H9 (cell line): ENCODE measurements at regions not wholly inside any gene's neighbourhood (a gene's known extent, or its start where the extent isn't known, plus 50 kb on each side); places are given as distances from the start of the nearest gene placed in this dataset.
"Not testable (repeated sequence)": the region's sequence is repeated elsewhere in the genome, so short reads cannot be mapped to it uniquely, and the experiment has no call there.

Experiments used
- DNase-seq: peaks from one replicate; pipeline ENCODE4 v3.0.0-alpha.2; 2017
- H2AFZ ChIP-seq: one replicate; pipeline ENCODE4 v1.6.1; 2013; ENCODE audit warnings: mild to moderate bottlenecking, low read length, control low read depth, moderate library complexity
- H2AK5ac ChIP-seq: 2 replicates; pipeline ENCODE4 v1.6.1; 2013; ENCODE audit warnings: low read length, control low read depth, mixed read lengths; ENCODE audit not compliant: insufficient read length
- H2BK120ac ChIP-seq: one replicate; pipeline ENCODE4 v1.6.1; 2013; ENCODE audit warnings: low read depth, mild to moderate bottlenecking, low read length, control low read depth, inconsistent platforms; ENCODE audit not compliant: poor library complexity, severe bottlenecking
- H2BK12ac ChIP-seq: 2 replicates; pipeline ENCODE4 v1.6.1; 2013; ENCODE audit warnings: low read length, control low read depth, mixed read lengths, low read depth; ENCODE audit not compliant: insufficient read length
- H2BK15ac ChIP-seq: 2 replicates; pipeline ENCODE4 v1.6.1; 2013; ENCODE audit warnings: low read depth, low read length, control low read depth
- H2BK20ac ChIP-seq: one replicate; pipeline ENCODE4 v1.6.1; 2013; ENCODE audit warnings: low read depth, mild to moderate bottlenecking, low read length, control low read depth, inconsistent platforms; ENCODE audit not compliant: poor library complexity, severe bottlenecking
- H2BK5ac ChIP-seq: 2 replicates; pipeline ENCODE4 v1.6.1; 2013; ENCODE audit warnings: low read length, control low read depth, mixed read lengths; ENCODE audit not compliant: insufficient read length
- H3K14ac ChIP-seq: 2 replicates; pipeline ENCODE4 v1.6.1; 2013; ENCODE audit warnings: low read length, control low read depth; ENCODE audit not compliant: insufficient read depth
- H3K18ac ChIP-seq: 2 replicates; pipeline ENCODE4 v1.6.1; 2013; ENCODE audit warnings: low read depth, mild to moderate bottlenecking, mixed read lengths, low read length, control low read depth; ENCODE audit not compliant: insufficient read length
- H3K23ac ChIP-seq: 2 replicates; pipeline ENCODE4 v1.6.1; 2013; ENCODE audit warnings: low read length, control low read depth, mixed read lengths, low read depth; ENCODE audit not compliant: insufficient read length
- H3K23me2 ChIP-seq: 2 replicates; pipeline ENCODE4 v1.6.1; 2013; ENCODE audit warnings: low read depth, mild to moderate bottlenecking, mixed read lengths, low read length, control low read depth; ENCODE audit not compliant: insufficient read length, poor library complexity, severe bottlenecking
- H3K27ac ChIP-seq: 2 replicates; pipeline ENCODE4 v1.5.1; 2013; ENCODE audit warnings: low read length, control low read depth, mixed read lengths, low read depth; ENCODE audit not compliant: insufficient read length
- H3K27me3 ChIP-seq: 2 replicates; pipeline ENCODE4 v1.6.1; 2013; ENCODE audit warnings: low read length, control low read depth, inconsistent platforms; ENCODE audit not compliant: insufficient read depth
- H3K4ac ChIP-seq: 2 replicates; pipeline ENCODE4 v1.6.1; 2013; ENCODE audit warnings: low read depth, mild to moderate bottlenecking, control low read depth, inconsistent platforms, low read length, moderate library complexity
- H3K4me1 ChIP-seq: 2 replicates; pipeline ENCODE4 v1.6.1; 2013; ENCODE audit warnings: low read length, control low read depth, inconsistent platforms; ENCODE audit not compliant: insufficient read depth
- H3K4me2 ChIP-seq: 2 replicates; pipeline ENCODE4 v1.6.1; 2013; ENCODE audit warnings: low read length, control low read depth, mixed read lengths; ENCODE audit not compliant: insufficient read length, insufficient read depth
- H3K56ac ChIP-seq: 2 replicates; pipeline ENCODE4 v1.6.1; 2013; ENCODE audit warnings: low read depth, mild to moderate bottlenecking, mixed read lengths, low read length, control low read depth; ENCODE audit not compliant: insufficient read length
- H3K79me1 ChIP-seq: 2 replicates; pipeline ENCODE4 v1.6.1; 2013; ENCODE audit warnings: low read depth, mild to moderate bottlenecking, moderate library complexity, low read length, control low read depth, inconsistent platforms; ENCODE audit not compliant: insufficient read depth, poor library complexity, severe bottlenecking
- H3K79me2 ChIP-seq: 2 replicates; pipeline ENCODE4 v1.6.1; 2013; ENCODE audit warnings: low read length, control low read depth, inconsistent platforms; ENCODE audit not compliant: insufficient read depth
- H3K9ac ChIP-seq: 2 replicates; pipeline ENCODE4 v1.6.1; 2013; ENCODE audit warnings: low read length, control low read depth, mixed read lengths; ENCODE audit not compliant: insufficient read length; ENCODE audit errors: extremely low read depth
- H3K9me3 ChIP-seq: one replicate; pipeline ENCODE4 v1.6.1; 2013; ENCODE audit warnings: low read depth, low read length, inconsistent platforms; ENCODE audit not compliant: control insufficient read depth
- H3T11ph ChIP-seq: one replicate; pipeline ENCODE4 v1.6.1; 2013; ENCODE audit warnings: mild to moderate bottlenecking, low read length, control low read depth, inconsistent platforms
- H4K20me1 ChIP-seq: one replicate; pipeline ENCODE4 v1.6.1; 2013; ENCODE audit not compliant: control insufficient read depth, insufficient read length, insufficient read depth
- H4K5ac ChIP-seq: 2 replicates; pipeline ENCODE4 v1.6.1; 2013; ENCODE audit warnings: low read depth, mild to moderate bottlenecking, mixed read lengths, low read length, control low read depth; ENCODE audit not compliant: insufficient read length
- H4K8ac ChIP-seq: replicated peaks from 2 replicates; pipeline ENCODE4 v1.6.1; 2013; ENCODE audit warnings: low read length, control low read depth, mixed read lengths, low read depth; ENCODE audit not compliant: insufficient read length
- H4K91ac ChIP-seq: 2 replicates; pipeline ENCODE4 v1.6.1; 2013; ENCODE audit warnings: low read depth, mild to moderate bottlenecking, moderate library complexity, mixed read lengths, low read length, control low read depth; ENCODE audit not compliant: insufficient read length
- H3K27ac Mint-ChIP-seq, 3 experiments: 2 replicates in 2 of 3; 3 replicates in 1 of 3; pipeline ENCODE4 v1.8.0; 2020 to 2021; ENCODE audit warnings: mixed read lengths in 3 of 3, mild to moderate bottlenecking in 1 of 3, moderate library complexity in 1 of 3
- H3K27me3 Mint-ChIP-seq: 2 replicates; pipeline ENCODE4 v1.8.0; 2021; ENCODE audit warnings: low read depth, mild to moderate bottlenecking, moderate library complexity, mixed read lengths
- H3K36me3 Mint-ChIP-seq, 3 experiments: 2 replicates in 2 of 3; 3 replicates in 1 of 3; pipeline ENCODE4 v1.8.0; 2020 to 2021; ENCODE audit warnings: low read depth in 3 of 3, mixed read lengths in 3 of 3; ENCODE audit not compliant: insufficient read depth in 1 of 3
- H3K4me1 Mint-ChIP-seq, 2 experiments: 2 replicates each; pipeline ENCODE4 v1.8.0; 2020; ENCODE audit warnings: mixed read lengths in 2 of 2
- H3K4me3 Mint-ChIP-seq, 2 experiments: 2 replicates in 1 of 2; 3 replicates in 1 of 2; pipeline ENCODE4 v1.8.0; 2020 to 2021; ENCODE audit warnings: mild to moderate bottlenecking in 2 of 2, mixed read lengths in 2 of 2, moderate library complexity in 1 of 2
- H3K9me3 Mint-ChIP-seq, 2 experiments: 2 replicates in 1 of 2; 3 replicates in 1 of 2; pipeline ENCODE4 v1.8.0; 2020; ENCODE audit warnings: mild to moderate bottlenecking in 2 of 2, mixed read lengths in 2 of 2, moderate library complexity in 1 of 2
- CTCF ChIP-seq: fragments of 200-600 bp; sonication (generic); conservative IDR thresholded peaks from 3 replicates; pipeline ENCODE4 v1.8.0; 2021; ENCODE audit warnings: antibody characterized with exemption, mild to moderate bottlenecking
- WGBS: extraction: QIAGEN DNeasy Blood & Tissue Kit; methylation state at CpG from one replicate; pipeline ENCODE4 v1.1.7; 2013; ENCODE audit warnings: missing lambda C conversion rate, low lambda C conversion rate, mixed read lengths; ENCODE audit not compliant: insufficient read length; ENCODE audit errors: extremely low coverage; 5-methylcytosine and 5-hydroxymethylcytosine counted together

GRCh38 chr21:28568692-28569091, 424.0 kb downstream of the LTN1 start:
- no peak overlapping the region for H3K27ac Mint-ChIP-seq
- H3K18ac ChIP-seq: no peak overlapping the region
- H3K27ac ChIP-seq: no peak overlapping the region
- no peaks in the 10 kb centered on the region for H3K27me3 Mint-ChIP-seq
- no peak overlapping the region for H3K23ac ChIP-seq
- no peak overlapping the region for H2BK5ac ChIP-seq
- no peaks in the 10 kb centered on the region for H3K79me2 ChIP-seq
- no peak overlapping the region for H3K14ac ChIP-seq
- H4K8ac ChIP-seq: no peak overlapping the region
- no peaks in the 10 kb centered on the region for H3K9me3 ChIP-seq
- H3K4me1 Mint-ChIP-seq: no peaks in the 10 kb centered on the region
- no peak overlapping the region for H3T11ph ChIP-seq
- H3K56ac ChIP-seq: no peak overlapping the region
- H4K20me1 ChIP-seq: no peaks in the 10 kb centered on the region
- H3K4me3 Mint-ChIP-seq: no peak overlapping the region
- H2AK5ac ChIP-seq: no peak overlapping the region
- H3K79me1 ChIP-seq: no peaks in the 10 kb centered on the region
- no peak overlapping the region for H2BK120ac ChIP-seq
- H3K27me3 ChIP-seq: no peaks in the 10 kb centered on the region
- no peak overlapping the region for H3K9ac ChIP-seq
- H3K9me3 Mint-ChIP-seq: peaks cover 4 to 11% of the 10 kb centered on the region in 2 experiments; a peak in 3 of 5 replicates
- peaks cover 0 to 7% (median 2%) of the 10 kb centered on the region in 3 experiments; a peak in 3 of 7 replicates for H3K36me3 Mint-ChIP-seq
- WGBS: no CpG with 5 or more reads among the region's 2 CpGs
- no peak overlapping the region for H2BK12ac ChIP-seq
- no peak overlapping the region for H2BK15ac ChIP-seq
- no peak overlapping the region for H3K4me2 ChIP-seq
- H3K23me2 ChIP-seq: no peaks in the 10 kb centered on the region
- no peaks in the 10 kb centered on the region for H3K4me1 ChIP-seq
- H2BK20ac ChIP-seq: no peak overlapping the region
- no peak overlapping the region for H2AFZ ChIP-seq
- no peak for DNase-seq
- no peak overlapping the region for H3K4ac ChIP-seq
- no peak overlapping the region for H4K5ac ChIP-seq
- no peak for TF ChIP-seq CTCF
- H4K91ac ChIP-seq: no peak overlapping the region

- not testable (repeated sequence) for H2BK20ac ChIP-seq, H3K9ac ChIP-seq, H3K14ac ChIP-seq, H3K18ac ChIP-seq, H3K79me1 ChIP-seq, H3K27ac ChIP-seq, H3K79me2 ChIP-seq, H2AFZ ChIP-seq, H2BK12ac ChIP-seq, H3T11ph ChIP-seq, H3K4me1 Mint-ChIP-seq, H4K91ac ChIP-seq, H3K23me2 ChIP-seq, H2BK120ac ChIP-seq, H2BK5ac ChIP-seq, H4K5ac ChIP-seq, H3K9me3 ChIP-seq, H3K27ac Mint-ChIP-seq, H4K20me1 ChIP-seq, H3K4me1 ChIP-seq, H3K27me3 ChIP-seq, H3K4ac ChIP-seq, H2AK5ac ChIP-seq, H2BK15ac ChIP-seq, H3K4me3 Mint-ChIP-seq, H4K8ac ChIP-seq, H3K56ac ChIP-seq, H3K27me3 Mint-ChIP-seq, DNase-seq, H3K4me2 ChIP-seq, H3K23ac ChIP-seq
- Mint-ChIP-seq H3K36me3 (peaks cover 9 to 27% (median 12%) of the 10 kb centered on the region in 3 experiments), H3K9me3 (peaks cover 35 to 38% of the 10 kb centered on the region in 2 experiments)
- WGBS: no CpG with 5 or more reads among the region's 18 CpGs
Measured at GRCh38 chr21:28563933-28564332, 428.7 kb downstream of the LTN1 start.
